ENCODE measurements at regions not wholly inside any gene's neighbourhood (a gene's known extent, or its start where the extent isn't known, plus 50 kb on each side); places are given as distances from the start of the nearest gene placed in this dataset.

- 78 to 81% methylated on average over 12 of the region's 12 CpGs for WGBS, 2 donors
- Histone ChIP-seq H3K27me3 (no peaks in the 10 kb centered on the region), H3K27ac (no peak overlapping the region), H3K4me3 (no peak overlapping the region), H3K36me3 (ENCODE audit: low read depth, missing control alignments) (no peaks in the 10 kb centered on the region), H3K4me1 (peaks cover 18% of the 10 kb centered on the region), H3K9me3 (no peaks in the 10 kb centered on the region)
- intact Hi-C loops (cut with DNase I; ENCODE audit: low total_unique reads) = loop anchor here (5.0 kb wide), 1 partner anchor 81 kb away; no protein-coding TSS in a partner anchor
- no peak for TF ChIP-seq POLR2A (IDR thresholded peaks at IDR 0.05)
- TF ChIP-seq CTCF (IDR thresholded peaks at IDR 0.05) = peak in 2 of 3 experiments; percentile 37 to 38
- DNase-seq = peak; percentile 58
Observed at GRCh38 chr14:22472935-22473854, 115.8 kb downstream of the DAD1 start.

DNA sequence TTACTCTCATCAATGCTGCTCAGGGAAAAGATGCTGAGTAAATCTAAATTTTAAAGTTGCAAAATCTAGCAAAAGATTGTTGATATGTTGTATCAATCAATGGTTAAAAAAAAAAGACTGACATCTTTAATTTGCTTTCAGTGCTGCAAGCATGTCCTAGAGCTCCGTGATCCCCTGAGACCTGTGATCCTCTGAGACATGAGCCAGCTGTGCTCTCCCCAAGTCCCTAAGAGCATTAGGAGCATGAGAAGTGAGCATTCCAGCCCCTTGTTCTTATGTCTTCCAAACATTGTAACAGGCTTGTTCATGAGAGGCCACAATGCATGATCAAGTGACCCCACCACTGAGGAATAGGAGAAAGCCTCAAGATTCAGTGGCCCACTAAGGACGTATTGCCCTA is 116.6 kb downstream of the DAD1 start:
- no peak for TF ChIP-seq CTCF (IDR thresholded peaks at IDR 0.05)
- TF ChIP-seq POLR2A (IDR thresholded peaks at IDR 0.05) = no peak
- no peaks in the 10 kb centered on the region for H3K27me3 ChIP-seq
- H3K9me3 ChIP-seq = no peaks in the 10 kb centered on the region
- no peak for DNase-seq
- peaks cover 13% of the 10 kb centered on the region for H3K4me1 ChIP-seq
- 80 to 90% methylated on average over 2 of the region's 2 CpGs for WGBS, 2 donors
- intact Hi-C loops (cut with DNase I; ENCODE audit: low total_unique reads) = loop anchor here (5.0 kb wide), 1 partner anchor 80 kb away; no protein-coding TSS in a partner anchor
- no peak overlapping the region for H3K27ac ChIP-seq
- H3K4me3 ChIP-seq = no peak overlapping the region
- no peaks in the 10 kb centered on the region for H3K36me3 ChIP-seq (ENCODE audit: low read depth, missing control alignments)

DNA sequence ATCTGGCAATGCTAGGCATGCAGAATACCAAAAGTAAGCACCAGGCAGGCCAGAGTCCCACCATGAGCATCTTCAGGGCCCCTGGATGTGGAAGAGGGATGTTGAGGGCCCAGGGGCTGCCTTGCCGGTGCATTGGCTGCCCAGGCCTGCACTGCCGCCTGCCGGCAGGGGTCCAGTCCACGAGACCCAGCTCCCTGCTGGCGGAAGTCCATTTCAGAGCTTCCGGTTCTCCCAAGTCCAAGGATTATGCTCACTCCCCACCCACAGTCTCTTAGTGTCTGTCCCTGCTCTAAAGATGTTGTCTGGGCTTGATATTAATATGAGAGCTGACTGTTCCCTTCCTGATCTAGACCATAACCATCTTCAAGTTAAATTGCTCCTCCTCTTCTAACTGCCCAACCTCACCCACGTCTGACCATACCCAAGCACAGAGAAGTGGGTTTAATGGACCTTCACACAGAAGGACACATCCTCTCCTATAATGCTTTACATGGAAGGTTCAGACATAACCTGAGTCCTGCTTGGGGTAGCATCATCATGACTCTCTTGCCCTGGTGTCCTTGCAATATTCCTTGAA is 117.4 kb downstream of the DAD1 start:
- Histone ChIP-seq H3K9me3 (no peaks in the 10 kb centered on the region), H3K4me1 (peaks cover 4% of the 10 kb centered on the region), H3K27me3 (no peaks in the 10 kb centered on the region), H3K27ac (no peak overlapping the region), H3K36me3 (ENCODE audit: low read depth, missing control alignments) (no peaks in the 10 kb centered on the region), H3K4me3 (no peak overlapping the region)
- no peak for TF ChIP-seq POLR2A (IDR thresholded peaks at IDR 0.05)
- TF ChIP-seq CTCF (IDR thresholded peaks at IDR 0.05) = peak in 2 of 3 experiments; percentile 22 to 42
- intact Hi-C loops (cut with DNase I; ENCODE audit: low total_unique reads) = loop anchor here (5.0 kb wide), 1 partner anchor 79 kb away; no protein-coding TSS in a partner anchor
- WGBS, 2 donors = 41 to 66% methylated on average over 4 to 7 of the region's 7 CpGs
- peak; percentile 41 for DNase-seq

GRCh38 chr14:22469538-22470303 is 119.3 kb downstream of the DAD1 start:
- intact Hi-C loops (cut with DNase I; ENCODE audit: low total_unique reads) = loop anchor here (5.0 kb wide), 1 partner anchor 77 kb away; no protein-coding TSS in a partner anchor
- Histone ChIP-seq H3K4me3 (no peak overlapping the region), H3K27ac (no peak overlapping the region), H3K9me3 (no peaks in the 10 kb centered on the region), H3K27me3 (no peaks in the 10 kb centered on the region), H3K36me3 (ENCODE audit: low read depth, missing control alignments) (no peaks in the 10 kb centered on the region), H3K4me1 (no peaks in the 10 kb centered on the region)
- DNase-seq = no peak
- 66 to 71% methylated on average over 8 of the region's 8 CpGs for WGBS, 2 donors
- TF ChIP-seq POLR2A (IDR thresholded peaks at IDR 0.05) (no peak), CTCF (IDR thresholded peaks at IDR 0.05) (no peak)
